Mucosa of stomach (tissue), 1 donor: ENCODE measurements at regions not wholly inside any gene's neighbourhood (a gene's known extent, or its start where the extent isn't known, plus 50 kb on each side); places are given as distances from the start of the nearest gene placed in this dataset.

Experiments
- H3K27me3 ChIP-seq: one replicate; pipeline ENCODE4 v1.7.0; 2013; ENCODE audit warnings: mild to moderate bottlenecking, low read length; ENCODE audit not compliant: control insufficient read depth, insufficient read depth
- H3K36me3 ChIP-seq: one replicate; pipeline ENCODE4 v1.7.0; 2013; ENCODE audit warnings: low read length; ENCODE audit not compliant: control insufficient read depth, insufficient read depth
- H3K4me1 ChIP-seq: one replicate; pipeline ENCODE4 v1.7.0; 2013; ENCODE audit warnings: mild to moderate bottlenecking, low read length; ENCODE audit not compliant: control insufficient read depth, insufficient read depth
- H3K4me3 ChIP-seq: one replicate; pipeline ENCODE4 v1.7.0; 2013; ENCODE audit warnings: low read length
- H3K9ac ChIP-seq: one replicate; pipeline ENCODE4 v1.7.0; 2013; ENCODE audit warnings: mild to moderate bottlenecking, low read length, moderate library complexity
- H3K9me3 ChIP-seq: one replicate; pipeline ENCODE4 v1.7.0; 2013; ENCODE audit warnings: mild to moderate bottlenecking, low read length, moderate library complexity; ENCODE audit not compliant: control insufficient read depth
- donor health status: Pancreatic carcinoma.

- peaks cover 2% of the 10 kb centered on the region for H3K4me1 ChIP-seq
- H3K9ac ChIP-seq: no peak overlapping the region
- H3K27me3 ChIP-seq: no peaks in the 10 kb centered on the region
- H3K9me3 ChIP-seq: no peaks in the 10 kb centered on the region
- no peak overlapping the region for H3K4me3 ChIP-seq
- no peaks in the 10 kb centered on the region for H3K36me3 ChIP-seq
These were observed 555.4 kb downstream of the SLC4A3 start for GRCh38 chr2:220182790-220183189.

- Histone ChIP-seq H3K4me3 (no peak overlapping the region), H3K27me3 (no peaks in the 10 kb centered on the region), H3K9me3 (no peaks in the 10 kb centered on the region), H3K36me3 (no peaks in the 10 kb centered on the region), H3K4me1 (peaks cover 4% of the 10 kb centered on the region), H3K9ac (no peak overlapping the region)
These were observed 558.4 kb downstream of the SLC4A3 start for GRCh38 chr2:220185766-220186305.

GRCh38 chr2:220188031-220188430, 560.6 kb downstream of the SLC4A3 start:
- Histone ChIP-seq H3K4me3 (no peak overlapping the region), H3K36me3 (no peaks in the 10 kb centered on the region), H3K27me3 (no peaks in the 10 kb centered on the region), H3K4me1 (peaks cover 4% of the 10 kb centered on the region), H3K9me3 (no peaks in the 10 kb centered on the region), H3K9ac (no peak overlapping the region)

- H3K9me3 ChIP-seq: no peaks in the 10 kb centered on the region
- H3K36me3 ChIP-seq: no peaks in the 10 kb centered on the region
- no peak overlapping the region for H3K4me3 ChIP-seq
- peaks cover 9% of the 10 kb centered on the region for H3K4me1 ChIP-seq
- H3K27me3 ChIP-seq: no peaks in the 10 kb centered on the region
- no peak overlapping the region for H3K9ac ChIP-seq
These were observed 563.6 kb downstream of the SLC4A3 start for GRCh38 chr2:220191031-220191430.

GRCh38 chr2:220191737-220192136, 564.3 kb downstream of the SLC4A3 start:
- Histone ChIP-seq H3K9ac (no peak overlapping the region), H3K36me3 (no peaks in the 10 kb centered on the region), H3K9me3 (no peaks in the 10 kb centered on the region), H3K27me3 (no peaks in the 10 kb centered on the region), H3K4me1 (peaks cover 9% of the 10 kb centered on the region), H3K4me3 (no peak overlapping the region)

- H3K27me3 ChIP-seq: no peaks in the 10 kb centered on the region
- no peak overlapping the region for H3K4me3 ChIP-seq
- H3K9me3 ChIP-seq: no peaks in the 10 kb centered on the region
- no peak overlapping the region for H3K9ac ChIP-seq
- peaks cover 5% of the 10 kb centered on the region for H3K4me1 ChIP-seq
- no peaks in the 10 kb centered on the region for H3K36me3 ChIP-seq
These were observed 565.7 kb downstream of the SLC4A3 start for GRCh38 chr2:220192994-220193753.

- no peaks in the 10 kb centered on the region for H3K36me3 ChIP-seq
- no peak overlapping the region for H3K4me3 ChIP-seq
- H3K27me3 ChIP-seq: no peaks in the 10 kb centered on the region
- no peak overlapping the region for H3K9ac ChIP-seq
- peaks cover 5% of the 10 kb centered on the region for H3K4me1 ChIP-seq
- H3K9me3 ChIP-seq: no peaks in the 10 kb centered on the region
These were observed 567.5 kb downstream of the SLC4A3 start for GRCh38 chr2:220194630-220195584.

GRCh38 chr2:220198896-220199295, 571.5 kb downstream of the SLC4A3 start:
- Histone ChIP-seq H3K36me3 (no peaks in the 10 kb centered on the region), H3K27me3 (no peaks in the 10 kb centered on the region), H3K9me3 (no peaks in the 10 kb centered on the region), H3K9ac (no peak overlapping the region), H3K4me3 (no peak overlapping the region), H3K4me1 (no peaks in the 10 kb centered on the region)

- no peaks in the 10 kb centered on the region for H3K36me3 ChIP-seq
- no peak overlapping the region for H3K4me3 ChIP-seq
- no peaks in the 10 kb centered on the region for H3K4me1 ChIP-seq
- H3K9me3 ChIP-seq: no peaks in the 10 kb centered on the region
- H3K27me3 ChIP-seq: no peaks in the 10 kb centered on the region
- no peak overlapping the region for H3K9ac ChIP-seq
These were observed 574.6 kb downstream of the SLC4A3 start for GRCh38 chr2:220202066-220202465.

- Histone ChIP-seq H3K27me3 (no peaks in the 10 kb centered on the region), H3K9ac (no peak overlapping the region), H3K4me3 (no peak overlapping the region), H3K36me3 (no peaks in the 10 kb centered on the region), H3K9me3 (no peaks in the 10 kb centered on the region), H3K4me1 (no peaks in the 10 kb centered on the region)
These were observed 581.7 kb downstream of the SLC4A3 start for GRCh38 chr2:220209093-220209492.

GRCh38 chr2:220209751-220210150, 582.3 kb downstream of the SLC4A3 start:
- Histone ChIP-seq H3K27me3 (no peaks in the 10 kb centered on the region), H3K9ac (no peak overlapping the region), H3K9me3 (no peaks in the 10 kb centered on the region), H3K36me3 (no peaks in the 10 kb centered on the region), H3K4me1 (no peaks in the 10 kb centered on the region), H3K4me3 (no peak overlapping the region)
